ENCODE measurements at regions not wholly inside any gene's neighbourhood (a gene's known extent, or its start where the extent isn't known, plus 50 kb on each side); places are given as distances from the start of the nearest gene placed in this dataset.
"Not testable (repeated sequence)": the region's sequence is repeated elsewhere in the genome, so short reads cannot be mapped to it uniquely, and the experiment has no call there.

DNA sequence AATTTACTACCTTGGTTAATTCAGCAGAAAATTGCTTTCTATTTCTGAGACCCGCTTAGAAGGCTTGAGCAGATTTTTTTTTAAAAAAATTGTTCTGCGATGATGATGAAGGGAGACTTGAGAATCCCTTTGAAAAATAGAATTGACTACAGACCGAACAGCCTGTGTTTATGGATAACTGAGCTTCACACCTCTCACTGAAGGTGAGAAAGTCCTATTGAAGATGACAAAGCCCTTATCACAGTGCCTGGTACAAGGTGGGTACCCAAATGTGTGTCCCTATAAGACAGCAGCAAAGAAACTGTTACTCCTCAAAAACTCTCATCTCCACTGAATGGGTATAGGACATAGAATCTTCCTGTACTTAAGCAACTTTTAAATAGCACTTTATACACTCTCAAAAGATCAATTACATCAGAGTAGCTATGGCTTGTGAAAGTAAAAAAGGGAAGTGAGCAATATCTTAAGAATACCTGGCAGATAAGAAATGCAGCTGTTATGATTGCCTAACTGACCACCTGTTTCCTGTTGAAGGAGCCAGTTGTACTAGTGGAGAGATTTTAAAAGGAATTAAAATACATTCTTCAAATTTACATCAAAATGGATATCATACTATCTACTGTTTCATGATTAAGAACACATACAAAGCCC lies 419.7 kb downstream of the CHSY3 start:
- H3K4me3 ChIP-seq (replicated peaks in 1 of 2; ENCODE audit: low read depth in 2 of 2, low read length in 2 of 2): no peak overlapping the region
- peak; percentile 70 to 88 for DNase-seq (ENCODE audit: low read depth in 2 of 2)
- TF ChIP-seq, protein P1, sequence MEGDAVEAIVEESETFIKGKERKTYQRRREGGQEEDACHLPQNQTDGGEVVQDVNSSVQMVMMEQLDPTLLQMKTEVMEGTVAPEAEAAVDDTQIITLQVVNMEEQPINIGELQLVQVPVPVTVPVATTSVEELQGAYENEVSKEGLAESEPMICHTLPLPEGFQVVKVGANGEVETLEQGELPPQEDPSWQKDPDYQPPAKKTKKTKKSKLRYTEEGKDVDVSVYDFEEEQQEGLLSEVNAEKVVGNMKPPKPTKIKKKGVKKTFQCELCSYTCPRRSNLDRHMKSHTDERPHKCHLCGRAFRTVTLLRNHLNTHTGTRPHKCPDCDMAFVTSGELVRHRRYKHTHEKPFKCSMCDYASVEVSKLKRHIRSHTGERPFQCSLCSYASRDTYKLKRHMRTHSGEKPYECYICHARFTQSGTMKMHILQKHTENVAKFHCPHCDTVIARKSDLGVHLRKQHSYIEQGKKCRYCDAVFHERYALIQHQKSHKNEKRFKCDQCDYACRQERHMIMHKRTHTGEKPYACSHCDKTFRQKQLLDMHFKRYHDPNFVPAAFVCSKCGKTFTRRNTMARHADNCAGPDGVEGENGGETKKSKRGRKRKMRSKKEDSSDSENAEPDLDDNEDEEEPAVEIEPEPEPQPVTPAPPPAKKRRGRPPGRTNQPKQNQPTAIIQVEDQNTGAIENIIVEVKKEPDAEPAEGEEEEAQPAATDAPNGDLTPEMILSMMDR (IDR thresholded peaks at IDR 0.05; ENCODE audit: low read depth, low read length): no peak

DNA sequence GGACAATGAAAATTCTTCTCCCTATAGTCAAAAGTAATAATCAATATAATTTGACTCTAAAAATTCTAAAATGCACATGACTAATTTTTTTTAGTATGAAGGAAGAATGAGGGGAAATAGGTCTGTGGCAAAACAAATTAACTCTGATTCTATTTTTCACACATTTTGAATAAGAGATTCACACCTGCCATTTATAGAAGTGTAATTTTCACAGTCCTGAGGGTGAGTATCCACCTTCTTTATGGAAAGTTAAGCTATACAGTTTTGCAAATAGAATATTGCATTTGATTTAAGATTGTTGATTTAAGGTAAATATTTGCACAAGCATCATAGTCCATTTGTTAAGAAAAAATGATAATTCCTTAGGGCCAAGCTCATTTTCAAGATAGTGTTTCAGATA lies 417.7 kb downstream of the CHSY3 start:
- DNase-seq (ENCODE audit: low read depth in 2 of 2): no peak
- no peak overlapping the region for H3K4me3 ChIP-seq (replicated peaks in 1 of 2; ENCODE audit: low read depth in 2 of 2, low read length in 2 of 2)
- TF ChIP-seq, protein P1 (IDR thresholded peaks at IDR 0.05; ENCODE audit: low read depth, low read length): no peak

DNA sequence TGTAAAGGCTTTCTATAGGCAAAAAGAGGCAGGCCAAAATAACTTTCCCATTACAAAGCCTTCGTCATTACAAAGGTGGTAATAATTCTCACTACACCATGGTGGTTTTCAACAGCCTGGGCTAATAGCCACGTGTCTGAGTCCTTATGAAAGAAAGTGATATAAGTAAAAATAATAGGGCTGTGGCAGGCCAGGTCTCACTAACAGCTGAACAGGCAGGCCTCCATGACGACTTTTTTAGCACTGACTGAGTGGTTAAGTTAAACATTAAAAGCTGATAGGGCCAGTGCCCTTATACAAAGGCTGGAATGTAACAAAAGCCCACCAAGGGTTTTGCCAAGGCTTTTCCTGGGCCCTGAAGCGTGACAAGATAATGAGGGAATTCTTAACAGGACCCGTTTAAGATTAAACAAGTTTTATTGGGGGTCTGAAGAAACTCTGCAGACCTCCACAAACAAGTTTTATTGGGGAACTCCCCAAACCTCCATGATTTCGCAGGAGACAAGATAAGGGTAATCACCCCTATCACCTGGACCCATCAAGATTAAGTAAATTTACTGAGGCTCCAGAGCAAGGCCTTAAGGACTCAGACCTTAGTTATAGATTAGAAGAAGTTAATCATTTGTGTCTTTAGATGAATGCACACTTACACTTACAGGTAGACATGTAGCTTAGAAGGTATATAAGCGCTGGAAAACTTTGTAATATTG lies 412.9 kb downstream of the CHSY3 start:
- H3K4me3 ChIP-seq (replicated peaks in 1 of 2; ENCODE audit: low read depth in 2 of 2, low read length in 2 of 2): no peak overlapping the region
- no peak for DNase-seq (ENCODE audit: low read depth in 2 of 2)
- TF ChIP-seq, protein P1 (IDR thresholded peaks at IDR 0.05; ENCODE audit: low read depth, low read length): no peak

DNA sequence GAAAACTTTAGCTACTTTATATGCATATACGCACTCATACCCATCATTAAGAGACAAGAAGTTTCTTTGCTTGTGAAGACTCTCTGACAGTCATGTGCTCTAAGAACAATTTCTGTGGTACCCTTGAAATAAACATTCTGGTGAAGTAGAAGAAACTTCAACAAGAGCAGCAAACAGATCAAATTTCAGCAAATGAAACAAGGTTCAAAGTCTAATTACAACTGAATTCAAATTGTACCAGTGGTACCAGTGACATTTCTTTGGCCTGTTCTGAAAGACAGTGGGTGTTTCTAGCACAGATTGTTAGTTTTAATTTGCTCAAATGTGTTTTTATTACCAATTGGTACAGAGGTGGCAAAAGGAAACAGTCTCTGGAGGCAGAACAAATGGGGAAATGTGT lies 391.0 kb downstream of the CHSY3 start:
- H3K4me3 ChIP-seq (replicated peaks in 1 of 2; ENCODE audit: low read depth in 2 of 2, low read length in 2 of 2): no peak overlapping the region
- DNase-seq (ENCODE audit: low read depth in 2 of 2): no peak
- TF ChIP-seq, protein P1 (IDR thresholded peaks at IDR 0.05; ENCODE audit: low read depth, low read length): no peak

DNA sequence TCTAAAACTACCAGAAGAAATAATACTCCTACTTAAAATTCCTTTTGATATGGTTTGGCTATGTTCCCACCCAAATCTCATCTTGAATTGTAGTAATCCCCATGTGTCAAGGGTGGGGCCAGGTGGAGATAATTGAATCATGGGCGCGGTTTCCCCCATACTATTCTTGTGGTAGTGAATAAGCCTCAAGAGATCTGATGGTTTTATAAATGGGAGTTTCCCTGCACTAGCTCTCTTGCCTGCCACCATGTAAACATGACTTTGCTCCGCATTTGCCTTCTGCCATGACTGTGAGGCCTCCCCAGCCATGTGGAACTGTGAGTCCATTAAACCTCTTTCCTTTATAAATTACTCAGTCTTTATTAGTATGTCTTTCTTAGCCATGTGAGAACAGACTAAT lies 390.5 kb downstream of the CHSY3 start:
- DNase-seq (ENCODE audit: low read depth in 2 of 2); H3K4me3 ChIP-seq (replicated peaks in 1 of 2; ENCODE audit: low read depth in 2 of 2, low read length in 2 of 2): not testable (repeated sequence)

DNA sequence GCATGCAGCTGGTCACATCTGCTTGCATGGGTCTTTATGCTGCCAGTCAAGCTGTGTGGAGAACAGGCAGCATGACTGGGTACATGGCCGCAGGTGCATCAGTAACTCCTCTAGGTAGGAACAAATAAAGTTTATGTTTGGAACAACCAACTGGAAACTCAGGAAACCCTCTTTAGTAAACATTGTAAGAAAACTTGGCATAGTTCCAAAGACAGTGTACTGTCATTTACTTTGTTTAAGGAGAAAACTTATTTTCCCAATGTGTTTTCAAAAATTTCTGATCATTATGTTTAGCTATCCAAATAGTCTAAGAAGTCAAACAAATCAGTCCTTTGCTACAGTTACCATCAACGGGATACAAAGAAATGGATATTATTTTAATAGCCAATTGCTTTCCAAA lies 386.0 kb downstream of the CHSY3 start:
- no peak overlapping the region for H3K4me3 ChIP-seq (replicated peaks in 1 of 2; ENCODE audit: low read depth in 2 of 2, low read length in 2 of 2)
- TF ChIP-seq, protein P1 (IDR thresholded peaks at IDR 0.05; ENCODE audit: low read depth, low read length): no peak
- DNase-seq (ENCODE audit: low read depth in 2 of 2): peak in 1 of 2 donors; percentile 8

DNA sequence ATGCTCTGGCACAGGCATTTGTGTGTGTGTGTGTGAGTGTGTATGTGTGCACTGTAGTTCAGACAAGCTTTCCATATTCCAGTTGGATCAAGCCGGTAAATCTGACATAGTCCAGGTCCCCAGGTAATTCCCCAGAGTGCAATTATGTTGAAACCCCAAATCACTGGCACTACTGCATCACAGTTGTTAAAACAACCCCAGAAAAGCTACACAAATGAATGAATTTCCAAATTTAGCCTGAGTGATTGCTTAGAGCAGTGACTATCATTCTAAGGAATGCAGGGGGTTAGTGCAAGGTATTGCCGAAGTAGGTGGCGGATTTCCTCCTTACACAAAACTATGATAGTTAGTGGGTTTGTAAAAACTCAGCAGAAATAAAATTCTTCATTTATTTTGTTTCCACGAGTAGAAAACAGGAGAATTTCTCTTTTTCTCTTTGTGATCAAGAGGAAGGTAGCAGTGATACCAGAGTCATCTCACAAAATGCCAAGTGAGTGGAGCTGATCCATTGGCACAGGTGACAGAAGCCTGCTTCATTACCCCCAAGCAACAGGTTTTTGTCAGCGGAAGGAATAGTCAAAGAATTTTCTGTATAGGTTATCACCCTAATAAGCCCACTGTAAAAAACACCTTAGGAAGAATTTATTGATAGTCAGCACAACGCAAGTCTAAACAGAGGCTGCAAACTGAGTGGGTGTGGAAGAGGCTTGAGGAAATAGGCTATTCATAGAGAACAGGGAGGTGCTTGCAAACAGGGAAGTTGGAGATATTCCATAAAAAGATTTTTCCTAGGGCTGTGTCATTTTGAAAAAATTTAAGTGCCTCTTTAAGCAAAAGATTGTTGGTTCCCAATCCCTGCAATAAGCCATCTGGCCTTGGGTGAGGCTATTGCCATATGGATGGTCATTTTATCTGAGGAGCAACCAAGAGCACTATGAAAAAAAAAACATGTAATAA lies 385.1 kb downstream of the CHSY3 start:
- DNase-seq (ENCODE audit: low read depth in 2 of 2): peak; percentile 46 to 55
- no peak overlapping the region for H3K4me3 ChIP-seq (replicated peaks in 1 of 2; ENCODE audit: low read depth in 2 of 2, low read length in 2 of 2)
- TF ChIP-seq, protein P1 (IDR thresholded peaks at IDR 0.05; ENCODE audit: low read depth, low read length): no peak

Measured in cardiac fibroblast (primary cell).